ENCODE measurements at regions not wholly inside any gene's neighbourhood (a gene's known extent, or its start where the extent isn't known, plus 50 kb on each side); places are given as distances from the start of the nearest gene placed in this dataset.

- ChIA-PET CTCF (no interaction called here), POLR2A (no interaction called here)
- no peaks in the 10 kb centered on the region for H3K79me2 ChIP-seq (ENCODE audit: control insufficient read depth, insufficient read depth, low read length)
- no peak for DNase-seq
- Mint-ChIP-seq H3K27ac (no peak overlapping the region), H3K4me3 (no peak overlapping the region), H3K27me3 (peaks cover 39% of the 10 kb centered on the region), H3K9me3 (ENCODE audit: insufficient read depth) (no peaks in the 10 kb centered on the region), H3K4me1 (no peaks in the 10 kb centered on the region)
- no peak for ATAC-seq (ENCODE audit: low read depth)
- peaks cover 0 to 10% (median 3%) of the 10 kb centered on the region in 4 experiments for H3K27me3 ChIP-seq (replicated peaks in 1 of 4; ENCODE audit: control extremely low read depth in 1 of 4, control insufficient read depth in 3 of 4, insufficient read depth in 4 of 4, low read length in 3 of 4)
- TF ChIP-seq CTCF (IDR thresholded peaks at IDR 0.05) (no peak), EZH2 (IDR thresholded peaks at IDR 0.05; ENCODE audit: borderline replicate concordance, insufficient read depth, low read depth, low read length, poor library complexity, severe bottlenecking) (no peak)
- H3K27ac ChIP-seq (ENCODE audit: low read length in 2 of 2), result no peak overlapping the region
- no peaks in the 10 kb centered on the region for H4K20me1 ChIP-seq (ENCODE audit: control insufficient read depth, insufficient read depth, low read length, poor library complexity, severe bottlenecking)
- H3K9me3 ChIP-seq (ENCODE audit: control extremely low read depth in 1 of 3, control insufficient read depth in 2 of 3, insufficient read depth in 1 of 3, low read length in 2 of 3), result peaks cover 0 to 13% (median 0%) of the 10 kb centered on the region in 3 donors
- H3K4me1 ChIP-seq (ENCODE audit: control insufficient read depth in 2 of 2, insufficient read depth in 2 of 2, low read length in 2 of 2), result no peaks in the 10 kb centered on the region
- H3K4me2 ChIP-seq (replicated peaks; ENCODE audit: low read depth, low read length, poor library complexity, severe bottlenecking), result no peak overlapping the region
- WGBS (ENCODE audit: insufficient coverage), result 20% methylated on average over 38 of the region's 43 CpGs
- intact Hi-C loops (cut with micrococcal nuclease), result no loop called here
- H3K4me3 ChIP-seq (ENCODE audit: control extremely low read depth in 1 of 5, extremely low read depth in 1 of 5, insufficient read depth in 1 of 5, low read depth in 2 of 5, low read length in 4 of 5), result no peak overlapping the region
- H3K36me3 ChIP-seq (replicated peaks in 1 of 2; ENCODE audit: control extremely low read depth in 1 of 2, control insufficient read depth in 1 of 2, extremely low read depth in 1 of 2, insufficient read depth in 2 of 2, low read length in 1 of 2), result no peaks in the 10 kb centered on the region
- H2AFZ ChIP-seq (ENCODE audit: insufficient read depth, low read depth, low read length, poor library complexity, severe bottlenecking), result no peak overlapping the region
- no peak overlapping the region for H3K9ac ChIP-seq (ENCODE audit: low read length)
Measured at GRCh38 chr12:118773956-118774723, 207.2 kb upstream of the SRRM4 start.

GRCh38 chr12:118777504-118777903, 203.8 kb upstream of the SRRM4 start:
- ATAC-seq (ENCODE audit: low read depth) (no peak), DNase-seq (no peak)
- POLR2A ChIA-PET, result no interaction called here
- H2AFZ ChIP-seq (ENCODE audit: insufficient read depth, low read depth, low read length, poor library complexity, severe bottlenecking), result no peak overlapping the region
- no peaks in the 10 kb centered on the region for H3K36me3 ChIP-seq (replicated peaks in 1 of 2; ENCODE audit: control extremely low read depth in 1 of 2, control insufficient read depth in 1 of 2, extremely low read depth in 1 of 2, insufficient read depth in 2 of 2, low read length in 1 of 2)
- intact Hi-C loops (cut with micrococcal nuclease), result no loop called here
- peaks cover 0 to 10% (median 3%) of the 10 kb centered on the region in 4 experiments for H3K27me3 ChIP-seq (replicated peaks in 1 of 4; ENCODE audit: control extremely low read depth in 1 of 4, control insufficient read depth in 3 of 4, insufficient read depth in 4 of 4, low read length in 3 of 4)
- no peak for TF ChIP-seq CTCF (IDR thresholded peaks at IDR 0.05)
- no peak for TF ChIP-seq EZH2 (IDR thresholded peaks at IDR 0.05; ENCODE audit: borderline replicate concordance, insufficient read depth, low read depth, low read length, poor library complexity, severe bottlenecking)
- no peaks in the 10 kb centered on the region for H3K79me2 ChIP-seq (ENCODE audit: control insufficient read depth, insufficient read depth, low read length)
- no peak overlapping the region for H3K27ac ChIP-seq (ENCODE audit: low read length in 2 of 2)
- H3K4me3 Mint-ChIP-seq, result no peak overlapping the region
- H3K9ac ChIP-seq (ENCODE audit: low read length), result no peak overlapping the region
- no peak overlapping the region for H3K4me2 ChIP-seq (replicated peaks; ENCODE audit: low read depth, low read length, poor library complexity, severe bottlenecking)
- H3K27me3 Mint-ChIP-seq, result peaks cover 30% of the 10 kb centered on the region
- 100% methylated on average over 1 of the region's 3 CpGs for WGBS (ENCODE audit: insufficient coverage)
- H3K27ac Mint-ChIP-seq, result no peak overlapping the region
- H3K4me1 Mint-ChIP-seq, result no peaks in the 10 kb centered on the region
- CTCF ChIA-PET, result no interaction called here
- H3K9me3 ChIP-seq (ENCODE audit: control extremely low read depth in 1 of 3, control insufficient read depth in 2 of 3, insufficient read depth in 1 of 3, low read length in 2 of 3), result peaks cover 0 to 13% (median 0%) of the 10 kb centered on the region in 3 donors
- H3K9me3 Mint-ChIP-seq (ENCODE audit: insufficient read depth), result no peaks in the 10 kb centered on the region
- H4K20me1 ChIP-seq (ENCODE audit: control insufficient read depth, insufficient read depth, low read length, poor library complexity, severe bottlenecking), result no peaks in the 10 kb centered on the region
- H3K4me1 ChIP-seq (ENCODE audit: control insufficient read depth in 2 of 2, insufficient read depth in 2 of 2, low read length in 2 of 2), result no peaks in the 10 kb centered on the region
- no peak overlapping the region for H3K4me3 ChIP-seq (ENCODE audit: control extremely low read depth in 1 of 5, extremely low read depth in 1 of 5, insufficient read depth in 1 of 5, low read depth in 2 of 5, low read length in 4 of 5)
